SK-N-SH treated with all-trans-retinoic acid at 6 μM for 48 hours (cell line): ENCODE measurements at regions not wholly inside any gene's neighbourhood (a gene's known extent, or its start where the extent isn't known, plus 50 kb on each side); places are given as distances from the start of the nearest gene placed in this dataset.

Experiments
- ARNTL ChIP-seq: fragments of 450-650 bp; formaldehyde crosslinking; IDR thresholded peaks from 2 replicates; pipeline ENCODE4 v1.5.0; 2020; ENCODE audit warnings: low read depth, mild to moderate bottlenecking, moderate library complexity, borderline replicate concordance
- CREB5 ChIP-seq: fragments of 250-450 bp; sonication (Bioruptor Pico); IDR thresholded peaks from 2 replicates; pipeline ENCODE4 v1.5.1; 2020; ENCODE audit warnings: low read depth, mild to moderate bottlenecking, moderate library complexity
- CSRNP3 ChIP-seq: fragments of 250-450 bp; sonication (Bioruptor Pico); IDR thresholded peaks from 2 replicates; pipeline ENCODE4 v1.5.1; 2021; ENCODE audit warnings: mild to moderate bottlenecking, moderate library complexity
- ISL1 ChIP-seq: fragments of 250-450 bp; sonication (Bioruptor Pico); IDR thresholded peaks from 2 replicates; pipeline ENCODE4 v2.1.2; 2022; ENCODE audit warnings: mild to moderate bottlenecking, moderate library complexity
- OSR1 ChIP-seq: fragments of 250-450 bp; sonication (Bioruptor Pico); IDR thresholded peaks from 2 replicates; pipeline ENCODE4 v1.8.0; 2022; ENCODE audit warnings: moderate library complexity, mild to moderate bottlenecking, inconsistent platforms
- POU6F1 ChIP-seq: fragments of 250-450 bp; sonication (Bioruptor Pico); IDR thresholded peaks from 2 replicates; pipeline ENCODE4 v1.8.0; 2021; ENCODE audit warnings: low read depth, mild to moderate bottlenecking, moderate library complexity, borderline replicate concordance
- PPARA ChIP-seq: fragments of 250-450 bp; sonication (Bioruptor Pico); IDR thresholded peaks from 2 replicates; pipeline ENCODE4 v1.5.0; 2020; ENCODE audit warnings: mild to moderate bottlenecking, borderline replicate concordance
- RARB ChIP-seq: fragments of 250-450 bp; sonication (Bioruptor Pico); IDR thresholded peaks from 2 replicates; pipeline ENCODE4 v1.8.0; 2021; ENCODE audit warnings: mild to moderate bottlenecking, moderate library complexity
- TSHZ2 ChIP-seq: fragments of 250-450 bp; sonication (Bioruptor Pico); IDR thresholded peaks from 2 replicates; pipeline ENCODE4 v1.5.0; 2020; ENCODE audit warnings: mild to moderate bottlenecking, moderate library complexity
- ZC3H10 ChIP-seq: fragments of 250-450 bp; sonication (Bioruptor Pico); IDR thresholded peaks from 2 replicates; pipeline ENCODE4 v1.5.1; 2021; ENCODE audit warnings: mild to moderate bottlenecking, moderate library complexity
- ZFP3 ChIP-seq: fragments of 250-450 bp; sonication (Bioruptor Pico); IDR thresholded peaks from 2 replicates; pipeline ENCODE4 v1.5.0; 2020; ENCODE audit warnings: mild to moderate bottlenecking, moderate library complexity
- ZFP30 ChIP-seq: fragments of 450-650 bp; formaldehyde crosslinking; IDR thresholded peaks from 2 replicates; pipeline ENCODE4 v1.5.0; 2022; ENCODE audit warnings: mild to moderate bottlenecking, moderate library complexity
- ZNF70 ChIP-seq: fragments of 450-650 bp; formaldehyde crosslinking; IDR thresholded peaks from 2 replicates; pipeline ENCODE4 v1.5.0; 2020; ENCODE audit warnings: mild to moderate bottlenecking, moderate library complexity
- TF ChIP-seq, protein P1 (sequence below): fragments of 250-450 bp; sonication (Bioruptor Pico); IDR thresholded peaks from 2 replicates; pipeline ENCODE4 v1.8.0; 2020; ENCODE audit warnings: mild to moderate bottlenecking, moderate library complexity, borderline replicate concordance

DNA sequence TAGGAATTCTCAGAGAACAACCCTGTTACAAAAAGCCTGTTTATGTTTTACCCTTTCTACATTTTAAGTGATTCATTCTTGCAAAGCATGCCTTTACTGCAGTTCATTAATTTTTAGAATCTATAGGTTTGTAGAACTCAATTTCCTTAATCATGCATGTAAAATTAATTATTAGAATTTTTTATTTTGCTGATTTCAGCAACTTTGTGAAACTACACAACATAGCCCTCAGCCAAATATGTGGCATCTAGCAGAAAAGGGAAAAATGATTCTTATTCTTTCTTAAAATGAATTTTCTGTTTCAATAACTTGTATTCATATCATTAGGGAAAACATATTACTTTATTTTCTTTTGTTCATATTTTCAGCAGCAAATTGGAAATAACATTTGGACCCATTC, 392.9 kb upstream of the PFKP start:
- TF ChIP-seq ZC3H10 (CRISPR knock-in tag) (no peak), ARNTL (CRISPR knock-in tag) (no peak), ISL1 (CRISPR knock-in tag) (no peak), CSRNP3 (CRISPR knock-in tag) (no peak), RARB (CRISPR knock-in tag) (no peak), ZNF70 (no peak), TSHZ2 (CRISPR knock-in tag) (no peak), OSR1 (CRISPR knock-in tag) (no peak), ZFP30 (CRISPR knock-in tag) (no peak), CREB5 (CRISPR knock-in tag) (no peak), PPARA (no peak), POU6F1 (no peak), ZFP3 (no peak)
- TF ChIP-seq, protein P1, sequence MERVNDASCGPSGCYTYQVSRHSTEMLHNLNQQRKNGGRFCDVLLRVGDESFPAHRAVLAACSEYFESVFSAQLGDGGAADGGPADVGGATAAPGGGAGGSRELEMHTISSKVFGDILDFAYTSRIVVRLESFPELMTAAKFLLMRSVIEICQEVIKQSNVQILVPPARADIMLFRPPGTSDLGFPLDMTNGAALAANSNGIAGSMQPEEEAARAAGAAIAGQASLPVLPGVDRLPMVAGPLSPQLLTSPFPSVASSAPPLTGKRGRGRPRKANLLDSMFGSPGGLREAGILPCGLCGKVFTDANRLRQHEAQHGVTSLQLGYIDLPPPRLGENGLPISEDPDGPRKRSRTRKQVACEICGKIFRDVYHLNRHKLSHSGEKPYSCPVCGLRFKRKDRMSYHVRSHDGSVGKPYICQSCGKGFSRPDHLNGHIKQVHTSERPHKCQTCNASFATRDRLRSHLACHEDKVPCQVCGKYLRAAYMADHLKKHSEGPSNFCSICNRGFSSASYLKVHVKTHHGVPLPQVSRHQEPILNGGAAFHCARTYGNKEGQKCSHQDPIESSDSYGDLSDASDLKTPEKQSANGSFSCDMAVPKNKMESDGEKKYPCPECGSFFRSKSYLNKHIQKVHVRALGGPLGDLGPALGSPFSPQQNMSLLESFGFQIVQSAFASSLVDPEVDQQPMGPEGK (CRISPR knock-in tag) = no peak
